ENCODE measurements at regions not wholly inside any gene's neighbourhood (a gene's known extent, or its start where the extent isn't known, plus 50 kb on each side); places are given as distances from the start of the nearest gene placed in this dataset.

DNA sequence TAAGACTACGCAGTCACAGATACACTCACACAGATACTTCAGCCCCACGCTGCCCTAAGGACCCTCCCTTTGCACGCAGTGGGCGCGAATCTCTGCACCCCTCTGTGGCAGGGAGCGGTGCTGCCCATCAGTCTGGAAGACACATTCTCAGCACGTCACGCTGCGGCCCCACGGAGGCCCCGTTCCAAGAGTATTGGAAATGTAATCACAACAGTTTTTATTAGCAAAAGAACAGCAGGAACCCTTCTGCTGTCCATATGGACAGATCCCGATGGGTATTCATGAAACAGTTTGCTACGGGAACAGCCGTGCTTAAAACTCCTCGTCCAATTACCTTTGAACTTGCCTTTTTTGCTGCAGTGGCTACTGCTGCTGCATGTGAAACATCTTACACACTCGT lies 131.0 kb downstream of the RPS24 start:
- DNase-seq: no peak

DNA sequence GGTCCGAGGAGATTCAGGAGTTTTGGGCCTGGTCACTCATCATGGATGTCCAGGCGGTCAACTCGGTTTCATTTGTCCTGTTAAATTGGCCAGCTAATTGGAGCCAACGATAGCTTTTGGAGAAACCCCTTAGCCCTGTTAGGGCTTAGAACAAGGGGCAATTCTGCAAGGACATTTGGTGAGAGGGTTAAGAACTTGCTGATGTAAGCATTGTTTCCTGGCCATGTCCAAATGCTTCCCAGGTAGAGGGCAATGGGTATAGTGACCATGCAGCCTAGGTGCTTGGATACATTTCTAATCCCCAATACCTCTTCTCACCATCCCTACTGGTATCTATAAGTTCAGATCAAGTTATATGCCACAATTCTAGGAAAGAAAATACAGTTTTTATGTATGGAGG lies 131.5 kb downstream of the RPS24 start:
- DNase-seq: no peak

DNA sequence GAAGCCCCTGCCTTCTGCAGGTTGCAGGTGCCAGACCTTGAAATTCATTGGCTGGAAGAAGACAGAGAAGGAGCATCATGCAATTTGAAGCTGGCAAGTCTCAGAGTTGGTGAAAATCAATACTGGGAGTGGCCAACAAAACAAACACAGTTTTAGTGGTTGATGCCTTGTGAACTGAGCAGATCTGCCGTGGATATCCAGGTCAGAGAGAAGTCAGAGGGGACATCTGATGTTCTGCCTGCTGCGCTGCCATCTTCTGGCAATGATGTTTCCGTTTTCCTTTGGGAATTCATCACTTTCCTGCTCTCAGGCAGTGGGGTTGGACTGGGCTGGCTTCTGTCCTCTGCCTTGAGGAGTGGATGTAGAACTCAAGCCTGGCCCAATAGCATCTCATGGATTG lies 132.0 kb downstream of the RPS24 start:
- no peak for DNase-seq

DNA sequence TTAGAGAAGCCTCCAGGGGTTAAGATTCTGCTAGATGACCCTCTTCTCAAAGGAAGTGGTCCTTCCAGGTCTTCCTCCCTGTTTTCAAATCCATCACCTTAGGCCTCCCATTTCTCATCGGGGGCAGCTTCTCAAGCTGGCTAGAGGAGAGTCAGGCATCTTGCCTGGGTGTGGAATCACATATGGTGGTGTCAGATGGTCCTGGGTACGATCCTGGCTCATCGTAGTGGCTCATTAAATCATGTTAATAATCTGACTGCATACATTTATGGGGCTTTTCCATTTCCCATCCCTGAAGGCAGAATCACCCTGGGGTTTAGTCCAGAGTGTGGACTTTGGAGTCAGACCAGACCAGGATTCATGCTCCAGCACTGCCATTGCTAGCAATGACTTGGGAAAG lies 132.6 kb downstream of the RPS24 start:
- DNase-seq: no peak

DNA sequence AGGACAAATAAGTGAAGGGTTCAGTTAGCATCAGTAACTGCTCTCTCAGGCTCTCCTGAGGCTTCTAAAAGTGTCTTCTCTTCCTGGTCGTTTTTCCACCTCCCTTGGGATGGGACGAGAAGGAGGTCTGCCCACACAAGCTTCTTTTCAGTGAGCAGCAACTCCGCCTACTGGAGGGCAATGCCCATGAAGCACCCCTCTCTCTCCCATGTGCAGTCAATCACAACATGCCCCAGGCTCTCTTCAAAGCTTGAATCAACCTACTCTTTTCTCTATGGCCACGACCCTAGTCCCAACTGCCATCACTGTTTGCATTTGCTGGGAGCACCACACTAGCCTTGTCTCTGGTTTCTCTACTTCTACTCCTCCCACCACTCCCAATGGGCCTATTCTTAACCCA lies 135.6 kb downstream of the RPS24 start:
- DNase-seq: no peak

DNA sequence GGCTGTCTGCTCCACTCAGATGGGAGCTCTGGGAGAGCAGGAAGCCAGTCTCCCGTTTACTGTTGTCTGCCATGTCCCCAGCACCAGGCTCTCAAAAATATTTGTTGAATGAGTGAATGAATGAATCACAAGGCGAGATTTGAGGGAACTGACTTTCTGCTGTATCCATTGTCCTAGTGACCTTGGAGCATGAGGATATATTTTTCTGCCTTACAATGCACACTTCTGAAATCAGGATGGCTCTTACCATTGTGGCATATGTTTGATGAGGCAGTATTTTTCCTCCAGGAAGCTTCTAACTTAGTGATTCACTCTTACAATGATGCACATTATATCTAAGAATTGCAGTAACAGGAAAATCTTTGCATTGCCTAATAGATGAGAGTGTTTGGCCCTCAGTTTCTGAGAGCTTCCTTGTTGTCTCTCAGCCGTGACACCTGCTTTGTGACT lies 136.4 kb downstream of the RPS24 start:
- DNase-seq: no peak

DNA sequence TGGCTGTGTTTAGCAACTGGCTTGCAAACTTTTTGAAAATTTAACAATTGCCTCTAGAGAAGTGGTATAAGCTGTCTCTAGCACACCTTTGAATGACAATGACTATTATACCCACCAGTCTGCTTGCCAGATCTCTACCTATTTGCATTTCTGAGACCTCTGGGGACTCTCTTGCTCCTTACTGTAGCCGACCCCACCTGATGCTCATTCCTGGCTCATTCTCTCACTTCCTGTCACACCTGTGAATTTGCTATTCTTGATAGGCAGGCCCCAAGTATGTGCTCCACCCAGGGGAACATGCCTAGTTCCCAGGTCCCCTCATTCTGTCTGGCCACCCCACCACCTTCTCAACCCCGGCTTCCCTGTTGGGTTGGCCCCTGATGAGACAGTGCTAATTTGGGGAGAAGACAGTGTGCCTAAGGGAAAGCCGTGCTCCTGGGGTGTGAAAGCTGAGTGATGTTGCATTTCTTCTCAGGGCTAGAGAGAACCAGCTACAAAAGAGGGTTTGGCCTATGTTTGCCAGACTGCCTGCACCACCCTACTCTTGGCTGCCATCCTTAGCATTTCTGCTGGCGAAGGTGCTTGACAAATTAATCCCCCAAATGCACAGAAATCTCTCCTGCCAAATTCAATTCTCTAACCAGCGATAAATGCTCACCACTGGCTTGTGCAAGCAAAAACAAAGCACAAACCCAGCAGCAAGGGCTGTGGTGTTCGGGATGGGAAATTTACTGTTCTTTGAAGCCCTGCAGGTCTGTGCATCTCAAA lies 138.2 kb downstream of the RPS24 start:
- no peak for DNase-seq

DNA sequence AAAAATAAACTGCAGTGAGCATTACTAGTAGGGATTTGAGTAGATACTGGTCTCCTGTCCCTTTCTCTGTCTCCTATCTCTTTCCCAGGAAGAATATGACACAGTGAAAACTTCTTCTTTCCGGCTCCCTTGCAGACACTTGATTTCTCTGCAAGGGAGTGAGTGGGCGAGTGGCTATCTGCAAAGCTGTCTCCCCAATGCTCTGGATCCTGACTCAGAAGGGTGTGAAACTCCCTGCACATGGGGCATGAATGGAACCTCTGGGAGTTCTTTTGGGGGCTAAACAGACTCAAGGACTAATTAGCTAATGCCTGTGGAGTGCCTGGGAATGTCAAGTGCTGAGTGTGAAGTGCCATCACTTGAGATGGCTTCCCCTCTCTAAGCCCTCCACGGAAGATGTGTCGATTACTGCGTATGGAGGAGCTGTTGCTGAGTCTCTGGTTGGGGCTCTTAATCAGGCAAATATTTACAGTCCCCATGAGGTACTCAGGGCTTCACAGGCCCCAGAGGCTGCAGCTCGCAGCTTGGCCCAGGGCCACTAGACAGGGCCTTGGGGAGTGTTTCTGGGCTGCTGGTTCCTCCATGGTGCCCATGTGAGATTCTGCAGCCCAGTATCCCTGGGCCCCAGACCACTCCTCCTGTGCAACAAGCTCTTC lies 139.8 kb downstream of the RPS24 start:
- DNase-seq: no peak

DNA sequence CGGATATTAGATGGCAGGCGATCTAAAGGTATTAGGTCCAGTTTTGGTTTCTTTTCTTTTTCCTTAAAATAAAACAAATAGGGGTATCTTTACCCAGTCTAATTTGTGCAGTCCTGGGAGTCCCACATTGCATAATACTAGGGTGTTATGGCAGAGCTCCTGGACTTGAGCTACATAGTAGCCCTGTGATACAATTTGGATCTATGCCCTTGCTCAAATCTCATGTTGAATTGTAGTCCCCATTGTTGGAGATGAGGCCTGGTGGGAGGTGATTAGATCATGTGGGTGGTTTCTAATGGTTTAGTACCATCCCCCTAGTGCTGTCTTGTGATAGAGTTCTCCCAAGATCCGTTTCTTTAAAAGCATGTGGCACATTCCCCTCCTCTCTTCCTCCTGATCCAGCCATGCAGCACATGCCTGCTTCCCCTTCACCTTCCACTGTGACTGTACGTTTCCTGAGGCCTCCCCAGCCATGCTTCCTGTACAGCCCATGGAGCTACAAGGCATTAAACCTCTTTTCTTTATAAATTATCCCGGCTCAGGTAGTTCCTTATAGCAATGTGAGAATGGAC lies 141.9 kb downstream of the RPS24 start:
- no peak for DNase-seq

DNA sequence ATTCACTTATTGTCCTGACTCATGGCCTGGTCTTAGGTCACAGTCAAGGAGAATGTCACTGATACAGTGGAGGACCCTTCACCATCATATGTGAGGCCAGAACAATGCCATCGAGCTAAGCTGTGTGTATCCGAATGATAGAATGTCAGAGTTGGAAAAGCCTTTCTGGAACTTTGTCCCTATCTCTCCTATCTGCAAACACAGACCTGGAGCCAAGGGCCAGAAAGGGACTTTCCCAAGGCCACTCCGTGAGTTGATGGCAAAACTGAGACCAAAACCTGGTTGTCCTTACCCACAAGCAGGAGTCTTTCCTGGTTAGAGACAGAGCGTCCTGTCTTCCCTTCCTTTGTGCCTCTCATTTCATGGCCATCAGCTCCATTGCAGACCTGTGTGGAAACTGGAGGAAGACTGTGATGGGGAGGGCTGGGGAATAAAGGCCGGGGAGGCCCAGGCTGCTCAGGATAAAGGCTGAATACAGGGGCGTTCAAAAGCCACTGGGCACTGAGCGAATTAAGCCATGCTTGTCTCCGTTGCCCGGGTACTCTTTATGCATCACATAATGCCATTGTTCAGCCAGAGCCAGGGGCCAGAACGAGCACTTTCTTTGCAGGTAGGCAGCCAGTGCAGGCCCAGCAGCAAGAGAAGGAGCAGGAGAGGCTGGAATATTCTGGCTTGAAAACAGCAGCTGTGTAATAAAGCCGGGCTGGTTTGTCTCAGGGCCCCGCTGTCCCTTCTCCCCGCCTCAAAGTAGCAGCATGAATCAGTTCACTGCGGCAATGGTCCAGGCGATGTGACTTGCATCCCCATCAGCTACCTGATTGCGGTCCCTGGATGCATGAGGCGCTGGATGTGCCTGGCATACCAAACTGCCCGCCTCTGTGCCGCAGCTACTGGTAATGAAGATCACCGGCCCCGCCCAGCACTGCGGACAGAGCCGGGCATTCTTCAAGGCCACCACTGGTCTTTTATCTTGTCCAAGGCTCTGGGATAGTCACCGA lies 143.0 kb downstream of the RPS24 start:
- DNase-seq: peak; percentile 87

DNA sequence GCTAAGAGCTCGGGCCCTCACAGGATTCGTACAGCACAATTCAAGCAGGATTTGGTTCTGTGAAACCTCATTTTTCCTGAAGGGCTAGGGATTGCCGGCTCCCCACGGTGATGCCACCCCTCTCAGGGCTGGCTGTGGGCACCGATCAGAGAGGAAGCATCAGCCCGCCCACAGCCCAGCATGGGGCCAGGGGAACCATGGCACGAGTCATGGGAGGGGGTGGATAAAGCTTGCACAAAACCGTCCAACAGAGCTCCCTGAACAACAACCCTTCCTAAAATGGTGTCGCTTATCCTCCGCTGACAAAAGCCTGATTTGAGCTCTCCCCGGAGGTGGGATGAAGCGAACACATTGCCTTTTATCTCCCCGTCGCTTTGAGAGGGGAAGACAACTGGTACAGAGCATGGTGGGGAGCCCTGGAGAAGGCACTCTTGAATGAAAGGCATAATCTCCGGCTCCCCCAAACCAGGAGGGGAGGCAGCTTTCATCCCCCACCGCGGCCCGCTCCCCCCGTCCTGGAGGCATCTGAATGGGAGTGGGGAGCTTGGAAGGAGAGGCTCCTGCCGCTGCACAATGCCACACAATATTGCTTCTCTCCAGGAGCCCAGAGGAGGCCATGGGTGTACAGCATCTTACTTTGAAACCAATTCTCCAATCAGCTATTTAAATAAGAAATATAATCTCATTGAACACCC lies 144.0 kb downstream of the RPS24 start:
- no peak for DNase-seq

DNA sequence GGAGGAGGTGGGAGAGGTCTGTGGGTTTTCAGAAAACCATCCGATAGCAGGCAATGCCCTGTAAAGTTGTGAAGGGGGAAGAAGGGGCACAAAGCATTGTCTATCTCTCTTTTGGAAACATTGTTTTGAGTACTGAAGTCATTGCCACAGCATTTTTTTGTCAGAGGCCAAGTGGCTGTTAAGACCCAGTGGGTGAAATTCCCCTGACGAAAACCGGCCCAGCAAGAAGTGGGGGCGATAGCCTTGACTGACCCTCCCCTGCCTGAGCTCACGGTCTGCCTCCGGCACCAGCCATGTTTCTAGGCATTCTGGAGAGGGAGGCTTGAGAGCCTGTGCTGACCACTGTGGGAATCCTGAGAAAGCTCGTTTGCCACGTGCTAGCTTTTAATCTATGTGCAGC lies 144.7 kb downstream of the RPS24 start:
- no peak for DNase-seq

DNA sequence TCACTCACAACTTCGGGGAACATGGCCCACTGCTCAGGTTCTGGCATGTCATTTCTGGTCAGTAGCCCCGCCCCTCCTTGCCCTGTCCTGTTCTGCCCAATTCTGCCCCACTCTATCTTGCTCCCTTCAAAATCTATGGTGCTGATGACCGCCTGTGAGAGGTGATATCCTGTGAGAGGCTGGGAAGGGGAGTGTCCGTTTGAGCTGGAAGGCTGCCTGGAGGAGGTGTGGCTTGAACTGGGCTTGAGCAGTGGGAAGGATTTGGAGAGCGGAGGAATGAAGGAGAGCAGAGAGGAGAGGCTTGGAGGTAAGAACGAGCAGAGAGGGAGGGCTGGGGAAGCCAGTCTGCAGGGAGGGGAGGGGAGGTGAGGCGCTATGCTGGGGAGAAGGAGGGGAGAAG lies 145.3 kb downstream of the RPS24 start:
- DNase-seq: peak; percentile 40

DNA sequence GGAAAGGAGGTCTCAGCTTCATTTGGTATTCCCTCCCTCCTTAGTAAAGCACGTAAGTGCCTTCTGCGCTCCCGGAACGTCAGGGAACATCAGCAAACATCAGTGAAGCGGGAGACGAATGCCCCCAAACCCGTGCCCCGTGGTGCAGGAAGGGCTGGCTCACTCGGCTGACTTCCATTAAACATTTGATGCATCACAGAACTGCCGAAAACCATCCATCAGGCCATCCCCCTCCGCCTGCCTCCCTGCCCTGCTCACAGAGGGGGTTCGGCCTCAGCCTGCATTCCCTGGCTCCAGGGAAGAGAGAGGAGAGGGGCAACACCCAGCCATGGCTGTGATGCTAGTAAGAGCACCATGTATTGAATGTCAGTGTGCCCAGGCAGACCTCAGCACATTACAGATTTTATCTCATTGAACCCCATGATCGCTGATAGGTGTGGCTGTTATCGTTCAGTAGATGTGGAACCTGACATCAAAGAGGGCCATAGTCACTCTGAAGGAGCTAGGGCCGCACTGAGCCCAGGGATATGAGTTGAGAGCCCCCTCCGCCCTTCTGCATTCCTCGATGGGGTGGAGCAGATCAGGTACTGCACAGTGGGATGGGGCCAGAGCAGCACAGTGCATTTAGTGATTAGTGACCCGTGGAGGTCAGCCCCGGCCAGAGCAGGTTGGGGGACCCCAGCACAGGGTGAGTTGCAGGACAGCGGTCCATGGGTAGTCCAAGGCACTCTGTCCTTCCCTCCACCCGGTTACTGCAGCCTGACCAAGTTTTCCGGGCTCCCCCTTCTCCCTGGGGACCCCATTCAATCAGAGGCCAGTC lies 146.4 kb downstream of the RPS24 start:
- DNase-seq: no peak

DNA sequence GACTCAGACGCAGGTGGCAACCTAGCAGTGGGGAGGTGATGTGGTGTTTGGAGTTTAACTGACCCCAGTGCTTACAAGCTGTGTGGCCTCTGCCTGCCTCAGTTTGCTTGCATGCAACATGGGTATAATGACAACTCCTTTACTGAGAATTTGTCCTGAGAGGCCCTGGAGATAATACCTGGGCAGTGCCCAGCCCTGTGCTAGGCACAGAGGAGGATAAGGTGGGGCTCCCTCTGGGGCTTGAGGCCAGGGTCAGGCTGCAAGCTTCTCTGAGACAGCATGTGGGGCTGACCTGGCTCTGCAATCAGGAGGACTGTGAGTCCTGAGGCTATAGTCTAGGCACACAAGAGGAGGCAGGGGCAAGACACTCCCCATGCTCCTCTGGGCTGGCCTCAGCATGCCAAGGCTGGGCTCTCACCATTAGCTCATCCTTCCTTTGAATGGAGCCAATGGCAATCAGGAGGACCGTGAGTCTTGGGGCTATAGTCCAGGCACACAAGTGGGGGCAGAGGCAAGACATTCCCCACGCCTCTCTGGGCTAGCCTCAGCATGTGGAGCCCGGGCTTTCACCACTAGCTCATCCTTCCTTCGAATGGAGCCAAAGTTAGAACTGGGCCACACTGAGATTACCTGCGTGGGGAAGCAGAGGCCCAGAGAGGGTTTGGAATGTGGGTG lies 147.9 kb downstream of the RPS24 start:
- DNase-seq: no peak

DNA sequence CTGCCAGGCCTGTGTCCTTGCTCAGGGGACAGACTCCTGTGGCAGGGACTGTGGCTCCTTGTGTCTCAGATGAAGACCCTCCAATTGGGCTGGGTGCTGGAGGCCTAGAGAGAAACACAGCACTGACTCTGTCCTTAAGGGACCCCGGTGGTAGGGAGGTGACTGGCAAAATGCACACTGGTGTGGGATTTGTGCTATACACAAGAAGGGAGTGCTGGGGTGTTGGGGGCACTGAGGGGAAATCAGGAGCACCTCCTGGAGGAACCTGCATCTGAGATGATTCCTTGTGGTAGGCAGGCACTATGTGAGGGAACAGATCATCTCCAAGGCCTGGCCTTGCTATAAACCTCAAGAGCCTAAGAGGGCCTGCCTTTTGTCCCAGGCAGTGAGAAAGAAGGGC lies 149.2 kb downstream of the RPS24 start:
- no peak for DNase-seq

DNA sequence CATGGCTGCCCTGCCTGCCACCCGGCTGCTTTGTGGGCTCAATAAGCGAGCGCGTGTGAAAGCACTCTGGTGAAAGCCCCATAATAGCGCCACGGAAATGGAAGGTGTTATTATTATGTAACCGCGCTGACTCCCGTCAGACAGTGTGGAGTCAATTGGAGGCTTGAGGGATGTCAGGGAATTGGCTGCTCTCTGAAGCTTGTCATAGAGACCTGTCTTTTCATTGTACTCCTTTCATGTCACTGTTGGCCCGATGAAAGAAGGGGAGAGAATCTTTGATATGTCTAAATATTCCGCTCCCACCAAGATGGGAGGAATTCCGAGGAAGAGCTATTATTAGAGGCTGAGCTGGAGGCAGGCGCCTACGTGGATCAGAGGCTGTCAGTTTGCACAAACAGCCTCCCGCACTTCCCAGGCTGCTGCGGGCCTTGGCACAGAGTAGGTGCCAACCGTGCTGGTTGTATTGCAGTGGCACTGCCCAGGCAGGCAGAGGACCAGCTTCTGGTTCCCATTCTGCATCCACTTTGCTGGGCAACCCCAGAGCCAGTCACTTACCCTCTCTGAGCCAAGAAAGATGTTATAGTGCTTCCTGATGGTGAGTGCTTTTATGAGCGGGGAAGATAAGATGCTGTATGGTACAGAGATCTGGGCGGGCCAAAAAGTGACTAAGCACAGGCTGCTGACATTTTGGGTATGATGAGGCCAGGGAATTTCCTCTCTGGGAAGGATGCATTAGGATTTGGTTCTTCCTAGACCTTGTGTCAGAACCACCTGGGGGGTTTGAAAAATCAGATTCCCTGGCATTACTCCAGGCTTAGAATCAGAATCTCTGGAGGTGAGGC lies 151.4 kb downstream of the RPS24 start:
- DNase-seq: no peak

DNA sequence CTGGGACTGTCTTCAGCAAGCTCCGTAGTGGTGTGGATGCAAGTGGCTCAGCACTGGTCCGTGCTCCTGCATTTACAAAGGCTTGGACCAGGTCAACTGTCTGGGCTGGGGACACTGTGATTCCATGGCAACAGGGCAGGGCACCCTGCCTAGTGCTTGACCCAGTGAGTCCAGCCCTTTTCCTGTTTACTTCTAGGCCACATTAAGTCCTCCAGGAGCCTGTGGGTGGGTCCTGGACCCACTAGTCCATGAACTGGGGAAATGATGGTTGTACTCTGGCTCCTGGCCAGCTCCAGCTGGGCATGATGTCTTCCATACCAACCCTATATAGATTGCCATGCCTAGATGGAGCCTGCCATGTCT lies 152.0 kb downstream of the RPS24 start:
- DNase-seq: peak; percentile 12

DNA sequence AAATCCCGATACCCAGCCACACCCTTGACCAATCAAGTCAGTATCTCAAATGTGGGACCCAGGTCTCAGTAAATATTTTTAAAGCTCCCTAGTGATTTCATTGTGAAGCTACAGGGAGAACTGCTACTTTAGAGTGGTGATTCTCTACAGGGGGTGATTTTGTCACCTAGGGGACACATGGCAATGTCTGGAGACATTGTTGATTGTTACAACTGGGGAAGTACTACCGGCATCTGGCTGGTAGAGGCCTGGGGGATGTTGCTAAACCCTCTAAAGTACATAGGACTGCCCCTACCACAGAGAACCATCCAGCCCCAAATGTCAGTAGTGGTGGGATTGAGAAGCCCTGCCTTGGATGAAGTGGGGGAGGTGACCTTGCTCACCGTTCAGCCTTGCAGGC lies 152.9 kb downstream of the RPS24 start:
- DNase-seq: no peak

DNA sequence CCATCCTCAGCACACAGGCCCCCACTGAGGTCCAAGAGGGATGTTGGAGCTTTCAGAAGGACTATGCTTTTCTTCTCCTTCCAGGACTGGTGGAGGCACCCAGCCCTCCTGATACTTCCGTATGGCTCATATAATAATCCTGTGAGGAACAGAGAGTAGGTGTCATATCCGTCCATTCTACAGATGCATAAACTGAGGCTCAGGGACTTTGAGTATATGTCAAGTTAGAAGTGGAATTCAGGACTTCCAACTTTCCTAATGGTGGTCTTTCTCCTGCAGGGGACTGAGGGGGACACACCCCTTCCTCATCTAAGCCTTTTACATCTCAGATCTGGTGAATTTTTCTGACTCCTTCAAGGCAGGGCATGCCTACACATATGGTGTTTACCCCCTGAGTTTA lies 153.7 kb downstream of the RPS24 start:
- DNase-seq: no peak
